Neural progenitor cell (in vitro differentiated cells): ENCODE measurements at regions not wholly inside any gene's neighbourhood (a gene's known extent, or its start where the extent isn't known, plus 50 kb on each side); places are given as distances from the start of the nearest gene placed in this dataset.

ENCODE experiments used
- DNase-seq: peaks from one replicate; pipeline ENCODE4 v3.0.0-alpha.2; 2016; ENCODE audit warnings: low spot score
- H2AFZ ChIP-seq: fragments of 200-600 bp; sonication (generic); replicated peaks from 2 replicates; pipeline ENCODE4 v1.6.1; 2016; ENCODE audit warnings: antibody characterized with exemption
- H3F3A ChIP-seq: fragments of 200-600 bp; sonication (generic); 2 replicates; pipeline ENCODE4 v1.6.1; 2016; ENCODE audit warnings: antibody characterized with exemption, low read depth
- H3K27ac ChIP-seq: fragments of 200-600 bp; sonication (generic); 2 replicates; pipeline ENCODE4 v1.5.1; 2016; ENCODE audit warnings: mild to moderate bottlenecking
- H3K27me3 ChIP-seq: fragments of 200-600 bp; sonication (generic); 2 replicates; pipeline ENCODE4 v1.6.1; 2016; ENCODE audit warnings: mild to moderate bottlenecking, moderate library complexity
- H3K36me3 ChIP-seq: fragments of 200-600 bp; sonication (generic); 2 replicates; pipeline ENCODE4 v1.5.1; 2016
- H3K4me1 ChIP-seq: fragments of 200-600 bp; sonication (generic); 2 replicates; pipeline ENCODE4 v1.6.1; 2016; ENCODE audit warnings: mixed run types
- H3K4me2 ChIP-seq: fragments of 200-600 bp; sonication (generic); 2 replicates; pipeline ENCODE4 v1.6.1; 2016
- H3K4me3 ChIP-seq: fragments of 200-600 bp; sonication (generic); 2 replicates; pipeline ENCODE4 v1.5.1; 2016
- H3K79me2 ChIP-seq: fragments of 200-600 bp; sonication (generic); 2 replicates; pipeline ENCODE4 v1.6.1; 2016; ENCODE audit warnings: low read depth
- H3K9ac ChIP-seq: fragments of 200-600 bp; sonication (generic); 2 replicates; pipeline ENCODE4 v1.6.1; 2016
- H3K9me3 ChIP-seq: fragments of 200-600 bp; sonication (generic); 2 replicates; pipeline ENCODE4 v1.5.1; 2016; ENCODE audit warnings: low read depth
- H4K20me1 ChIP-seq: fragments of 200-600 bp; sonication (generic); 2 replicates; pipeline ENCODE4 v1.6.1; 2016; ENCODE audit warnings: low read depth
- H3K27ac Mint-ChIP-seq: 3 replicates; pipeline ENCODE4 v1.8.0; 2021; ENCODE audit warnings: mixed read lengths
- H3K27me3 Mint-ChIP-seq: 2 replicates; pipeline ENCODE4 v1.8.0; 2022; ENCODE audit warnings: low read depth, mild to moderate bottlenecking, inconsistent platforms, moderate library complexity, mixed read lengths; ENCODE audit not compliant: insufficient read depth
- H3K36me3 Mint-ChIP-seq: 3 replicates; pipeline ENCODE4 v1.8.0; 2021; ENCODE audit warnings: mixed read lengths
- H3K4me1 Mint-ChIP-seq: 3 replicates; pipeline ENCODE4 v1.8.0; 2021; ENCODE audit warnings: mixed read lengths
- H3K4me3 Mint-ChIP-seq: 3 replicates; pipeline ENCODE4 v1.8.0; 2021; ENCODE audit warnings: mild to moderate bottlenecking, moderate library complexity, mixed read lengths
- H3K9me3 Mint-ChIP-seq: 3 replicates; pipeline ENCODE4 v1.8.0; 2020; ENCODE audit warnings: mixed read lengths
- EZH2 ChIP-seq: fragments of 200-600 bp; sonication (generic); IDR thresholded peaks from 2 replicates; pipeline ENCODE4 v1.6.1; 2017; ENCODE audit warnings: antibody characterized with exemption, mild to moderate bottlenecking, moderate library complexity
- EZH2phosphoT487 ChIP-seq: fragments of 200-600 bp; sonication (generic); IDR thresholded peaks from 2 replicates; pipeline ENCODE4 v1.6.1; 2017; ENCODE audit warnings: antibody characterized with exemption
- TF ChIP-seq, protein P1 (sequence below): fragments of 200-600 bp; sonication (generic); IDR thresholded peaks from 2 replicates; pipeline ENCODE4 v1.5.1; 2017; ENCODE audit warnings: antibody characterized with exemption, mild to moderate bottlenecking

DNA sequence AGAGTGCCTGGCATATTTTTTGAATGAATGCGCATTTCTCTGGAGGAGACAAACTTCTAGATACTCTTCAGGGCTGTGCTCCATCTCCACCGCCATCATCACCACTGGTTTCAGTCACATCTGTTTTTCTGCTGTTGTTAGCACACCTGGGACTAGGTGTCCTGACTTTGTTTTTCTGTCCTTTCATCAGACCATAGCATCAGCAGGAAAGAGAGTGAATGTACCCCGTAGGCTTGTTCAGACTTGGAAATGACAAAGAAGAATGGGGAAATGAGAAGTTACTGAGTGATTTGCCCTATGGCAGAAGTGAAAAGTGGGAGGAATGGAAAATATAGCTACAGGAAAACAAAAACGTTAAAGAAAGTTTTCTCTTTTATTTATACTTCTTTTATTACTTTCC lies 965.2 kb upstream of the FANCL start:
- no peak overlapping the region for H3K4me3 Mint-ChIP-seq
- Histone ChIP-seq H4K20me1 (no peaks in the 10 kb centered on the region), H3K9ac (no peak overlapping the region), H3K27me3 (no peaks in the 10 kb centered on the region), H3K4me2 (no peak overlapping the region), H3K79me2 (no peaks in the 10 kb centered on the region), H3F3A (no peaks in the 10 kb centered on the region), H3K4me1 (peaks cover 9% of the 10 kb centered on the region), H3K9me3 (no peaks in the 10 kb centered on the region), H3K4me3 (no peak overlapping the region), H3K27ac (no peak overlapping the region), H3K36me3 (no peaks in the 10 kb centered on the region), H2AFZ (no peak overlapping the region)
- no peak overlapping the region for H3K27ac Mint-ChIP-seq
- H3K4me1 Mint-ChIP-seq: no peaks in the 10 kb centered on the region
- peaks cover 4% of the 10 kb centered on the region for H3K27me3 Mint-ChIP-seq
- TF ChIP-seq, protein P1, sequence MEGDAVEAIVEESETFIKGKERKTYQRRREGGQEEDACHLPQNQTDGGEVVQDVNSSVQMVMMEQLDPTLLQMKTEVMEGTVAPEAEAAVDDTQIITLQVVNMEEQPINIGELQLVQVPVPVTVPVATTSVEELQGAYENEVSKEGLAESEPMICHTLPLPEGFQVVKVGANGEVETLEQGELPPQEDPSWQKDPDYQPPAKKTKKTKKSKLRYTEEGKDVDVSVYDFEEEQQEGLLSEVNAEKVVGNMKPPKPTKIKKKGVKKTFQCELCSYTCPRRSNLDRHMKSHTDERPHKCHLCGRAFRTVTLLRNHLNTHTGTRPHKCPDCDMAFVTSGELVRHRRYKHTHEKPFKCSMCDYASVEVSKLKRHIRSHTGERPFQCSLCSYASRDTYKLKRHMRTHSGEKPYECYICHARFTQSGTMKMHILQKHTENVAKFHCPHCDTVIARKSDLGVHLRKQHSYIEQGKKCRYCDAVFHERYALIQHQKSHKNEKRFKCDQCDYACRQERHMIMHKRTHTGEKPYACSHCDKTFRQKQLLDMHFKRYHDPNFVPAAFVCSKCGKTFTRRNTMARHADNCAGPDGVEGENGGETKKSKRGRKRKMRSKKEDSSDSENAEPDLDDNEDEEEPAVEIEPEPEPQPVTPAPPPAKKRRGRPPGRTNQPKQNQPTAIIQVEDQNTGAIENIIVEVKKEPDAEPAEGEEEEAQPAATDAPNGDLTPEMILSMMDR: no peak
- TF ChIP-seq EZH2phosphoT487 (no peak), EZH2 (no peak)
- no peak for DNase-seq
- no peaks in the 10 kb centered on the region for H3K36me3 Mint-ChIP-seq
- H3K9me3 Mint-ChIP-seq: no peaks in the 10 kb centered on the region

DNA sequence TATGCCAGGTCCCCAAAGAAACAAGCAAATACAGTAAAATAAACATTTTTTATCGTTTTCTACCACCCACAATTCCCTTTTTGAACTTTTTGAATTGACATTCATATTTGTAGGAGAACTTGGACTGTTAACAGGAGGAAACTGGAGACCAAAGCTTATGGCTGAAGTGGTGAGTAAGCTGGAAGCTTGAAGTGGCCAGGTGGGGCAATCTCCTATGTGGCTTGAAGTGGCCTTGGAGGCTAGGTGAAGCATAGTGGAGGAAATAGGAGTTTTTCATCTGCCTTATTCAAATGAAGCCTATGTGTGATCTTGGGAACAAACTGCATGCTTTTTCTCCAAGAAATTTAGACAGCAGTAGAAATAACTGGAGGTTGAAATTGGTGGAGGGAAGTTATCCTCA lies 962.9 kb upstream of the FANCL start:
- Histone ChIP-seq H3K4me2 (no peak overlapping the region), H3K4me3 (no peak overlapping the region), H3K4me1 (peaks cover 12% of the 10 kb centered on the region), H4K20me1 (no peaks in the 10 kb centered on the region), H3K79me2 (no peaks in the 10 kb centered on the region), H3K27me3 (no peaks in the 10 kb centered on the region), H3K27ac (no peak overlapping the region), H3F3A (no peaks in the 10 kb centered on the region), H2AFZ (no peak overlapping the region), H3K9me3 (no peaks in the 10 kb centered on the region), H3K36me3 (no peaks in the 10 kb centered on the region), H3K9ac (no peak overlapping the region)
- no peaks in the 10 kb centered on the region for H3K9me3 Mint-ChIP-seq
- H3K4me1 Mint-ChIP-seq: no peaks in the 10 kb centered on the region
- TF ChIP-seq EZH2phosphoT487 (no peak), EZH2 (no peak)
- TF ChIP-seq, protein P1: no peak
- H3K27ac Mint-ChIP-seq: no peak overlapping the region
- no peak overlapping the region for H3K4me3 Mint-ChIP-seq
- peaks cover 7% of the 10 kb centered on the region for H3K27me3 Mint-ChIP-seq
- DNase-seq: no peak
- no peaks in the 10 kb centered on the region for H3K36me3 Mint-ChIP-seq

DNA sequence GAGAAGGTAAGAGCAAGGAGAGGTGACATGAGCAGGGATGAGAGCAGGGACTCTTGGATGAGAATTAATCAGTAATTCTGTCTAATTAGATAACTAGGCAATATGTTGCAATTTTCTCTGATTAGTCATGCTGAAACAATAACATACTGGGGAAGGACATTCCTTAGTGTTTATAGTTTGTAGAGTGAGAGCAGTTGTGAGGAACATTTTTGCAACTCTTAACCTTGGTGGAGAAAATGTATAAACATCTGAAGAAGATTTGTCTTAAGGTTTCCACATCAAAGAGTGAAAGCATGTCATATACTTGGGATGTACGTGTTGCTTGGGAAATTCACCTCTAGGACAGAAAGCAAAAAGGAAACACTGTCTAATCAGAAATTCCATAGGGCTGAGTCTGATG lies 955.4 kb upstream of the FANCL start:
- Histone ChIP-seq H3K79me2 (no peaks in the 10 kb centered on the region), H3F3A (no peaks in the 10 kb centered on the region), H3K27me3 (no peaks in the 10 kb centered on the region), H3K27ac (no peak overlapping the region), H3K4me2 (no peak overlapping the region), H4K20me1 (no peaks in the 10 kb centered on the region), H3K4me3 (no peak overlapping the region), H3K4me1 (peaks cover 4% of the 10 kb centered on the region), H3K36me3 (no peaks in the 10 kb centered on the region), H3K9ac (no peak overlapping the region), H3K9me3 (no peaks in the 10 kb centered on the region), H2AFZ (no peak overlapping the region)
- TF ChIP-seq, protein P1: no peak
- no peak for TF ChIP-seq EZH2phosphoT487
- Mint-ChIP-seq H3K9me3 (peaks cover 4% of the 10 kb centered on the region), H3K27me3 (peaks cover 4% of the 10 kb centered on the region), H3K36me3 (no peaks in the 10 kb centered on the region), H3K27ac (no peak overlapping the region), H3K4me3 (no peak overlapping the region), H3K4me1 (no peaks in the 10 kb centered on the region)
- no peak for DNase-seq

DNA sequence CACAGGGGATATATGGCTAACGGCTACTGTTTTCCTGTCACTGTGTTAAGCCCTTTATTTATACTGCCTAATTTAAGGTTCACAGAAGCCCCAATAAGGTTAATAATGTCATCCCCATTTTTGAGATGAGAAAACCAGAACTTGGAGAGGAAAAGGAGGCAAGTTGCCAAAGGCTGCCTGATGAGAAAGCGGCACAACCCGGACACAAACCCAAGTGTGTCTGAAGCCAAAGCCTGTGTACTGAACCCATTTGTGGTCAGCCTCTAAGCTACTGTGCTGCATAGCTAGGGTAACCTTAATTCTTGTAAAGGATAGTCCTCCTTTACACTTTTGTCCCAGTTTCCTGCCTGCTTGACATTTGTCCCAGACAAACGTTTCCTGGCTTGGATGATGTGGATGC lies 954.7 kb upstream of the FANCL start:
- no peaks in the 10 kb centered on the region for H3F3A ChIP-seq
- H3K9me3 ChIP-seq: no peaks in the 10 kb centered on the region
- Mint-ChIP-seq H3K27me3 (peaks cover 4% of the 10 kb centered on the region), H3K36me3 (no peaks in the 10 kb centered on the region), H3K27ac (no peak overlapping the region), H3K4me3 (no peak overlapping the region), H3K4me1 (no peaks in the 10 kb centered on the region), H3K9me3 (peaks cover 4% of the 10 kb centered on the region)
- no peaks in the 10 kb centered on the region for H4K20me1 ChIP-seq
- no peak for TF ChIP-seq EZH2
- H3K79me2 ChIP-seq: no peaks in the 10 kb centered on the region
- no peak overlapping the region for H3K4me3 ChIP-seq
- H2AFZ ChIP-seq: no peak overlapping the region
- H3K27me3 ChIP-seq: no peaks in the 10 kb centered on the region
- no peaks in the 10 kb centered on the region for H3K36me3 ChIP-seq
- no peak overlapping the region for H3K27ac ChIP-seq
- no peak for DNase-seq
- no peak overlapping the region for H3K4me2 ChIP-seq
- H3K4me1 ChIP-seq: no peaks in the 10 kb centered on the region
- no peak overlapping the region for H3K9ac ChIP-seq
